Glomerular visceral epithelial cell (primary cell): ENCODE measurements at regions not wholly inside any gene's neighbourhood (a gene's known extent, or its start where the extent isn't known, plus 50 kb on each side); places are given as distances from the start of the nearest gene placed in this dataset.
A peak's percentile ranks its signal among the peaks of the same experiment; 100 is the strongest.

Experiments
- DNase-seq: peaks from one replicate; pipeline ENCODE4 v3.0.0-alpha.2; 2016; ENCODE audit errors: extremely low spot score

GRCh38 chr5:35478856-35479682, 138.6 kb upstream of the SPEF2 start:
- peak; percentile 38 for DNase-seq

GRCh38 chr5:35477911-35478310, 139.8 kb upstream of the SPEF2 start:
- no peak for DNase-seq

- DNase-seq, result no peak
Observed at GRCh38 chr5:35477321-35477720, 140.3 kb upstream of the SPEF2 start.

GRCh38 chr5:35476797-35477196, 140.9 kb upstream of the SPEF2 start:
- no peak for DNase-seq

- no peak for DNase-seq
Observed at GRCh38 chr5:35476036-35476435, 141.6 kb upstream of the SPEF2 start.

- no peak for DNase-seq
Observed at GRCh38 chr5:35473589-35473988, 144.1 kb upstream of the SPEF2 start.

GRCh38 chr5:35470866-35471265, 146.8 kb upstream of the SPEF2 start:
- DNase-seq, result peak; percentile 7

- no peak for DNase-seq
Observed at GRCh38 chr5:35468811-35469210, 148.9 kb upstream of the SPEF2 start.

GRCh38 chr5:35466746-35467145, 150.9 kb upstream of the SPEF2 start:
- DNase-seq, result no peak

- no peak for DNase-seq
Observed at GRCh38 chr5:35464757-35465156, 152.9 kb upstream of the SPEF2 start.

GRCh38 chr5:35461530-35461929, 156.1 kb upstream of the SPEF2 start:
- DNase-seq, result no peak

GRCh38 chr5:35458824-35459207, 158.8 kb upstream of the SPEF2 start:
- DNase-seq, result no peak

GRCh38 chr5:35457912-35458823, 159.5 kb upstream of the SPEF2 start:
- no peak for DNase-seq

GRCh38 chr5:35456506-35456905, 161.2 kb upstream of the SPEF2 start:
- no peak for DNase-seq

- no peak for DNase-seq
Observed at GRCh38 chr5:35454011-35454525, 163.6 kb upstream of the SPEF2 start.

- DNase-seq, result no peak
Observed at GRCh38 chr5:35443803-35444595, 173.7 kb upstream of the SPEF2 start.

- no peak for DNase-seq
Observed at GRCh38 chr5:35442885-35443639, 174.6 kb upstream of the SPEF2 start.

- no peak for DNase-seq
Observed at GRCh38 chr5:35440409-35440808, 177.3 kb upstream of the SPEF2 start.

GRCh38 chr5:35438786-35439185, 178.9 kb upstream of the SPEF2 start:
- DNase-seq, result peak; percentile 6

- no peak for DNase-seq
Observed at GRCh38 chr5:35438288-35438687, 179.4 kb upstream of the SPEF2 start.
